ENCODE measurements at regions not wholly inside any gene's neighbourhood (a gene's known extent, or its start where the extent isn't known, plus 50 kb on each side); places are given as distances from the start of the nearest gene placed in this dataset.
A peak's percentile ranks its signal among the peaks of the same experiment; 100 is the strongest.
"Not testable (repeated sequence)": the region's sequence is repeated elsewhere in the genome, so short reads cannot be mapped to it uniquely, and the experiment has no call there.

DNA sequence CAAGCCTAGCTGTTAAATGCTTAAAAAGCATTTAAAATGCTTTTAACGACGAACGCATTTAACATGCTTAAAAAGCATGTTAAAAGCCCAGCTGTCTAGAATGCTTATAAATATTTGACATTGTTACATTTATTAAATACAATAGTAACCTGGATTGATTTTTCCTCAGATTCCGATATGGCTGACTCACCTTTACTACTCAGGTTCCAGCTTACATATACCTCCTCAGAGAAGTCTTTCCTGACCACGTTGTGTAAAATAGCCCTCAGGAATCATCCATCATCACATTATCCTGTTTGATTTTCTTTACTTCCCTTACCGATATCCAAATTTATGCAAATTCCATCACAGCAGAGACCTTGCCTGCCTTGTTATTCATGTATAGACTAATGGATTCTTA, 51.4 kb downstream of the SLC41A2 start:
- DNase-seq (ENCODE audit: low read depth), result no peak
- H3K4me3 ChIP-seq (ENCODE audit: low read depth, low read length), result no peak overlapping the region
- TF ChIP-seq, protein P1, sequence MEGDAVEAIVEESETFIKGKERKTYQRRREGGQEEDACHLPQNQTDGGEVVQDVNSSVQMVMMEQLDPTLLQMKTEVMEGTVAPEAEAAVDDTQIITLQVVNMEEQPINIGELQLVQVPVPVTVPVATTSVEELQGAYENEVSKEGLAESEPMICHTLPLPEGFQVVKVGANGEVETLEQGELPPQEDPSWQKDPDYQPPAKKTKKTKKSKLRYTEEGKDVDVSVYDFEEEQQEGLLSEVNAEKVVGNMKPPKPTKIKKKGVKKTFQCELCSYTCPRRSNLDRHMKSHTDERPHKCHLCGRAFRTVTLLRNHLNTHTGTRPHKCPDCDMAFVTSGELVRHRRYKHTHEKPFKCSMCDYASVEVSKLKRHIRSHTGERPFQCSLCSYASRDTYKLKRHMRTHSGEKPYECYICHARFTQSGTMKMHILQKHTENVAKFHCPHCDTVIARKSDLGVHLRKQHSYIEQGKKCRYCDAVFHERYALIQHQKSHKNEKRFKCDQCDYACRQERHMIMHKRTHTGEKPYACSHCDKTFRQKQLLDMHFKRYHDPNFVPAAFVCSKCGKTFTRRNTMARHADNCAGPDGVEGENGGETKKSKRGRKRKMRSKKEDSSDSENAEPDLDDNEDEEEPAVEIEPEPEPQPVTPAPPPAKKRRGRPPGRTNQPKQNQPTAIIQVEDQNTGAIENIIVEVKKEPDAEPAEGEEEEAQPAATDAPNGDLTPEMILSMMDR (IDR thresholded peaks at IDR 0.05; ENCODE audit: insufficient read depth, low read length), result no peak

DNA sequence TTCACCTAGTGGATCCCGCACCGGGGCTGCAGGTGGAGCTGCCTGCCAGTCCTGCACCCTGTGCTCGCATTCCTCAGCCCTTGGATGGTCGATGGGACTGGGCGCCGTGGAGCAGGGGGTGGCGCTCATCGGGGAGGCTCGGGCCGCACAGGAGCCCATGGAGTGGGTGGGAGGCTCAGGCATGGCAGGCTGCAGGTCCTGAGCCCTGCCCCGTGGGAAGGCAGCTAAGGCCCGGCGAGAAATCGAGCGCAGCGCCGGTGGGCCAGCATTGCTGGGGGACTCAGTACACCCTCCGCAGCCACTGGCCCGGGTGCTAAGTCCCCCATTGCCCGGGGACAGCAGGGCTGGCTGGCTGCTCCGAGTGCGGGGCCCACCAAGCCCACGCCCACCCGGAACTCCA, 52.6 kb downstream of the SLC41A2 start:
- not testable (repeated sequence) for H3K4me3 ChIP-seq (ENCODE audit: low read depth, low read length); DNase-seq (ENCODE audit: low read depth)

DNA sequence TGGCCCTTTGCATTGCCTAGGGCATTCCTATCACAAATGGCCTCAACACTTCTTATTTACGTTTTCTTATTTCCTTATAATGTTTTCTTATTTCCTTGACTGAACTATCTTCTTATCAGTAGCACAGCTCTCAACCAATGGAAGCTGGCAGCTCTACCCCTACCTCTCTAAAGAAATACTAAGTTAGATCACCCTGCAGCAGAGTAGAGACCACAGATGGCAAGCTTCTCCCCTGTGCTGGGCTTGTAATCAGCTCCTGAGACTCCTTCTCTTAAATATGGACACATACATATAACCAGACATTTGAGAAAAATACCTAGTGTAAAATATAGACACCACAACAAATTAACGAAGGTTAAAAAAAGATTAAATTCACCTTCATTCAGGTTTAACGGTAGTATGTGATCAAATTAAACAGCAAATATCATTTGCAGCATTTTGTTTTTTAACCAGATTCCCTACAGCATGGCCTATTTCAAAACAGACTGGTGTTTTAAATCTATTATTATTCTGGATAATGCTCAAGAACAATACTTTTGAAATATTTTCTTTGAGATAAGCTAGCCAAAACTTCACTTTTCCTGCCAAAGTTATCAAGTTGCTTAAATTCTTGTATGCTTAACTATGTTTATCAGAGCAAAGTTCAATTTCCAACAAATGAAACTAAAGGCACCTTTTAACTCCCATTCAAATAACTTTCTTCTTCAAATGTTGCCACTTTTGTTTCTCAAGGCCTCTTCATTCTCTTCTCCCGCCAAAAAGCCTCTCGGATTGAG, 54.3 kb downstream of the SLC41A2 start:
- TF ChIP-seq, protein P1 (IDR thresholded peaks at IDR 0.05; ENCODE audit: insufficient read depth, low read length), result no peak
- no peak overlapping the region for H3K4me3 ChIP-seq (ENCODE audit: low read depth, low read length)
- DNase-seq (ENCODE audit: low read depth), result peak; percentile 93

DNA sequence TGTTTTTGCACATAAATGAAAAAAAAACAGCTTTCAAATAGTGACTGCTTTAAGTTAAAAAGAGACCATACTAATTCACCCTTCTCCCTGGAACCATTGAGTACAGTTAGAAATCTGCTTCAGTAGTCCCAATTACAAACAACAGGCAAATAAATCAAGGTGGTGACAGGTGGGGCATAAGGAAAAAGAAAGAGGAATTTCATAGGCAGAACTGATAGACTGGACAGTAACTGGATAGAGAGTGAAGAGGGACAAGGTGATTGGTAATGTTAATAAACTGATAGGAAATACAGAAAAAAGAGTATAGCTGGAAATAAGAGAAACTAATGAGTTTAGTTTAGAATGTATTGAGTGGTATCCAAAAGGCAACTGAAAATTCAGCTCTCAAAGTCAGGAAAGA, 56.0 kb downstream of the SLC41A2 start:
- TF ChIP-seq, protein P1 (IDR thresholded peaks at IDR 0.05; ENCODE audit: insufficient read depth, low read length), result no peak
- no peak for DNase-seq (ENCODE audit: low read depth)
- H3K4me3 ChIP-seq (ENCODE audit: low read depth, low read length), result no peak overlapping the region

DNA sequence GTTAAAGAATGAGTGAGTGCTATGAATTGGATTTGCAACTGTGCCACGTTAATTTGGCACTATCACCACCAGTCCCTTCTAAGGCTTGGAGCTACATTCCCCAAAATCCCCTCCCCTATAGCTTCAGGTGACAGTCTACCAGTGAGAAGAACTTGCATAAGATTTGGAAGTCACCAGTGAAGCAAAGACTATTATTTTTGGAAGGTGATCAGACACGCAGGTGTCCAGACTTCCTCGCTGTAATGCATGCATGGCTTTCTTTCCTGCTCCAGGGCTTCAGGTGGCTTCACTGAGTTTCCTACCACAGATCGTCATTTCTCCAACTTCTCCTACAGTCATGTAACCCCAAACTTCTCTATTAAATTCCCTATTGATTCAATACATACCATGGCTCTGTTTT, 61.4 kb downstream of the SLC41A2 start:
- no peak for DNase-seq (ENCODE audit: low read depth)
- H3K4me3 ChIP-seq (ENCODE audit: low read depth, low read length), result no peak overlapping the region
- TF ChIP-seq, protein P1 (IDR thresholded peaks at IDR 0.05; ENCODE audit: insufficient read depth, low read length), result no peak

DNA sequence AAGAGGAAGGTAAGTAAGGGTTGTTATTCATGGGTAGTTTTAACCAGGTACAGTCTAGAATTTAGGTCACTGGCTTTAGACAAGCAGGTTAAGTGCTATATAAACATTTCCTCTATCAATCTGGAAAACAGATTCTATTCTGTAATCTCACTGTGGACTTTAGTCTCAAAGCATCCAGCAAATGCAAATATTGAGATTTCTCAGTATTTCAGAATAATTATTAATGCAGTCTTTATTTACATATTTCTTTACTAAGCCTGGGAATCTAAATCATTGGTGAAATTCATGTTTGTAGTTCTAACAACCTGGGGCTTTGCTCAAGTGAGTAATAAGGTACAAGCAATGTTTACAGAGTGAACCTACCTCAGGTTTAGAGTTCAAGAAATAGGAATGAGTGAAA, 61.9 kb downstream of the SLC41A2 start:
- no peak overlapping the region for H3K4me3 ChIP-seq (ENCODE audit: low read depth, low read length)
- TF ChIP-seq, protein P1 (IDR thresholded peaks at IDR 0.05; ENCODE audit: insufficient read depth, low read length), result no peak
- DNase-seq (ENCODE audit: low read depth), result no peak

DNA sequence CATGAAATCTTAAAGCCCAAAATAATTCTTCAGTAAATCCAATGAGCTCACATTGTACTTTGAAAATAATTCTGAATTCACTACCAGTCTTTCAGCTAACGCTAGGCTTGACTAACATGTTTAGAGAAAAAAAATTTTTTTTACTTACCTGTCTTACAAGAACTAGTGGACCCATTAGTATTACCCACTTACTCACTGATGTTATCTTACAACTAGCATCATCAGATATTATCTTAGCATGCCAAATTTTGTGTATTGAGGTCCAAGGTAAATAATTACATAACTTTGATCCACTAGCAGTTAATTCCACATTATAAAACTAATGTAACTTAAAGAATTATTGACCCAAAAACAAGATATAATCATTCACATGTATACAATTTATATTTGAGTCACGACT, 62.7 kb downstream of the SLC41A2 start:
- TF ChIP-seq, protein P1 (IDR thresholded peaks at IDR 0.05; ENCODE audit: insufficient read depth, low read length), result no peak
- no peak for DNase-seq (ENCODE audit: low read depth)
- no peak overlapping the region for H3K4me3 ChIP-seq (ENCODE audit: low read depth, low read length)

Measured in fibroblast of the aortic adventitia (primary cell).